ENCODE measurements at regions not wholly inside any gene's neighbourhood (a gene's known extent, or its start where the extent isn't known, plus 50 kb on each side); places are given as distances from the start of the nearest gene placed in this dataset.

GRCh38 chr18:41655074-41655473 is 300.0 kb upstream of the PIK3C3 start:
- TF ChIP-seq FOXP2 (optimal IDR thresholded peaks at IDR 0.05; ENCODE audit: borderline replicate concordance, extremely low read depth, extremely low read length, insufficient read depth) (no peak), REST (IDR thresholded peaks at IDR 0.05; ENCODE audit: insufficient read depth in 1 of 2, low read depth in 2 of 2, low read length in 2 of 2) (no peak), SIN3A (IDR thresholded peaks at IDR 0.05; ENCODE audit: borderline replicate concordance, insufficient read depth, low read length) (no peak), POLR2AphosphoS5 (IDR thresholded peaks at IDR 0.05; ENCODE audit: low read depth, low read length) (no peak), TAF1 (IDR thresholded peaks at IDR 0.05; ENCODE audit: borderline replicate concordance, insufficient read depth, low read length) (no peak)

DNA sequence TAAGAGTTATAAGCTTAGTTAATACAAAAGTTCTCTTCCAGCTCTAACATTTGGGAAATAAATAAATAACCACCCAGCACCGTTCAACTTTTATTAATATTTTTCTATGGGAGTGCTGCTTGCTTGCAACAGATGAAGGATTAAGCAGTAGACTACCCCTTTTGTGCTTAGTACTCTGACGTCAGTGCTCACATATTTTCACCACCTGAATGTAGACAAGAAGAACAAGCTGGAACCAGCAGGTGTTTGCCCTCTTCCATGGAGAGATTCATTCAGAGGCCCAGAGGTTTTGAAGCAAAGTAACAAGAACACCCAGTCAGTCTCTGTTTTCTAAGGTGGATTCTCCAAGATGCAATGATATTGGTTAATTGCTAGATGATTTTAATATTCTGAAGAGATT is 307.1 kb upstream of the PIK3C3 start:
- no peak for TF ChIP-seq SIN3A (IDR thresholded peaks at IDR 0.05; ENCODE audit: borderline replicate concordance, insufficient read depth, low read length)
- no peak for TF ChIP-seq TAF1 (IDR thresholded peaks at IDR 0.05; ENCODE audit: borderline replicate concordance, insufficient read depth, low read length)
- no peak for TF ChIP-seq REST (IDR thresholded peaks at IDR 0.05; ENCODE audit: insufficient read depth in 1 of 2, low read depth in 2 of 2, low read length in 2 of 2)
- no peak for TF ChIP-seq FOXP2 (optimal IDR thresholded peaks at IDR 0.05; ENCODE audit: borderline replicate concordance, extremely low read depth, extremely low read length, insufficient read depth)
- TF ChIP-seq POLR2AphosphoS5 (IDR thresholded peaks at IDR 0.05; ENCODE audit: low read depth, low read length): no peak

GRCh38 chr18:41646915-41647620 is 308.0 kb upstream of the PIK3C3 start:
- TF ChIP-seq TAF1 (IDR thresholded peaks at IDR 0.05; ENCODE audit: borderline replicate concordance, insufficient read depth, low read length): no peak

DNA sequence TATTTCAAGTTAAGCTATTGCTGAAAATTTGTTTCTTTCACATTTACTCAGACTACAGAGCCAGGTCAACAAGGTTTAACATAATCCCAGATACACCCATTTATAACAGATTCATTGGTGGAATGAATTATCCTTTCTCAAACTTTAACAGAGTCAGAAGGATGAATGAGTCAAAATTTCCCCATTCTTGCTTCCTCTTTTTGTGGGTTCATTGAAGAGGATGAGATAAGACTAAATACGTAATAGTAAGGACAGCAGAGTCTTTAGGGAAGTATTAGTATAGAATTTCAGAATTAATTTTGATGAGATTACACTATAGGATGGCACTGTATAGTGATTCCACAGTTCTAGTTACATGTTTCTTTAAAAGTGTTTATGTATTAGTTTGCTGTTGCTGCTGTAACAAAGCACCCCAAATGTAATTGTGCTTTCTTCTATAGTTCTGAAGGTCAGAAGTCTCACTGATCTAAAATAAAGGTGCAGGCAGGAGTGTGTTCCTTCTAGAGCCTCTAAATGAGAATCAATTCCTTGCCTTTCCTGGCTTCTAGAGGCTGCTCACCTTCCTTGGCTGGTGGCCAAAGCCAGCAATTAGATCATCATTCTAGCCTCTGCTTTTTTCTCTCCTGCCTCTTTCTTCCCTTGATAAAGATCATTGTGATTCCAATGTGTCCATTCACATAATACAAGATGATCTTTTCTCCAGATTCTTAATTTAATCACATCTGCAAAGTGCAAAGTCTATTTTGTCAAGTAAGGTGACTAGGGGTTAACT is 309.3 kb upstream of the PIK3C3 start:
- TF ChIP-seq FOXP2 (optimal IDR thresholded peaks at IDR 0.05; ENCODE audit: borderline replicate concordance, extremely low read depth, extremely low read length, insufficient read depth): no peak
- TF ChIP-seq SIN3A (IDR thresholded peaks at IDR 0.05; ENCODE audit: borderline replicate concordance, insufficient read depth, low read length): no peak
- TF ChIP-seq POLR2AphosphoS5 (IDR thresholded peaks at IDR 0.05; ENCODE audit: low read depth, low read length): no peak
- no peak for TF ChIP-seq TAF1 (IDR thresholded peaks at IDR 0.05; ENCODE audit: borderline replicate concordance, insufficient read depth, low read length)
- TF ChIP-seq REST (IDR thresholded peaks at IDR 0.05; ENCODE audit: insufficient read depth in 1 of 2, low read depth in 2 of 2, low read length in 2 of 2): no peak

DNA sequence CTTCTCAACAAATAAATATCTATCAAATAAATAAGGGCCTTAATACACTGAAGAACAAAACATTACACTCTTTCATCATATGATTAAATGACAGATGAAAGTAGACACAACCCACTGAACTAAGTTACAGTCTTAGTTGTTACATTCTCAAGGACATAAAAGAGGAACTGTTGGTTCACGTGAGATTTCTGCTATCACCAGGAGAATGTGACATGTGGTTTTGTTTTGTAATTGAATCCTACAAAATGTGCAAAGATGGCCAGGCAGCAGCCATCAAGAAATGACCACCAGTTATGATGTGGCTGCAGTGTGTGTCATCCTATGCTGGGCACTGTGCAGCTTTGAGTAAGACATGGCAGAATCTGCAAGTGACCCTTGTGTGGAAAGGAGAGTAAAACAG is 310.6 kb upstream of the PIK3C3 start:
- no peak for TF ChIP-seq REST (IDR thresholded peaks at IDR 0.05; ENCODE audit: insufficient read depth in 1 of 2, low read depth in 2 of 2, low read length in 2 of 2)

Data from PFSK-1 (cell line).